Aorta (tissue), 5 donors: ENCODE measurements at regions not wholly inside any gene's neighbourhood (a gene's known extent, or its start where the extent isn't known, plus 50 kb on each side); places are given as distances from the start of the nearest gene placed in this dataset.
"Not testable (repeated sequence)": the region's sequence is repeated elsewhere in the genome, so short reads cannot be mapped to it uniquely, and the experiment has no call there.

Source experiments
- ATAC-seq: fragments of 200-7000 bp; cut with Tn5 transposase; one replicate; pipeline ENCODE4 v1.9.1; 2022; ENCODE audit warnings: moderate library complexity; ENCODE audit not compliant: low FRiP score
- DNase-seq, 2 donors: peaks; one replicate each; pipeline ENCODE4 v3.0.0-alpha.2; 2020
- H3K27ac ChIP-seq, 2 donors: one replicate each; pipeline ENCODE4 v1.5.1; 2013; ENCODE audit warnings: low read length in 2 of 2, mild to moderate bottlenecking in 2 of 2, moderate library complexity in 2 of 2, control low read depth in 1 of 2, inconsistent platforms in 1 of 2, low read depth in 1 of 2
- H3K27me3 ChIP-seq, 2 donors: one replicate each; pipeline ENCODE4 v1.6.1; 2013; ENCODE audit warnings: control low read depth in 1 of 2, low read length in 1 of 2, mild to moderate bottlenecking in 1 of 2, moderate library complexity in 1 of 2; ENCODE audit not compliant: insufficient read depth in 2 of 2, control insufficient read depth in 1 of 2
- H3K36me3 ChIP-seq, 2 donors: one replicate each; pipeline ENCODE4 v1.6.1; 2013; ENCODE audit warnings: control low read depth in 1 of 2, low read length in 1 of 2, mild to moderate bottlenecking in 1 of 2; ENCODE audit not compliant: insufficient read depth in 2 of 2, control insufficient read depth in 1 of 2
- H3K4me1 ChIP-seq, 2 donors: one replicate each; pipeline ENCODE4 v1.6.1; 2013; ENCODE audit warnings: low read length in 2 of 2, control low read depth in 1 of 2, mild to moderate bottlenecking in 1 of 2, moderate library complexity in 1 of 2; ENCODE audit not compliant: insufficient read depth in 2 of 2, control insufficient read depth in 1 of 2
- H3K4me3 ChIP-seq, 2 donors: one replicate each; pipeline ENCODE4 v1.5.1; 2013; ENCODE audit warnings: low read length in 2 of 2, control low read depth in 1 of 2, mild to moderate bottlenecking in 1 of 2
- H3K9me3 ChIP-seq: one replicate; pipeline ENCODE4 v1.6.1; 2013; ENCODE audit warnings: mild to moderate bottlenecking, low read length; ENCODE audit not compliant: control insufficient read depth
- WGBS, 2 donors: extraction: QIAGEN DNeasy Blood & Tissue Kit; methylation state at CpG; one replicate each; pipeline ENCODE4 v1.1.7; 2013; 5-methylcytosine and 5-hydroxymethylcytosine counted together
- intact Hi-C, 2 donors: fragments of 100-400 bp; cut with DNase I; formaldehyde crosslinking; loops; one replicate each; pipeline versions ENCODE4 v1.14.2 to v1.15.0; 2022
- donor health status: healthy with polysubstance abuse.
- donor health status: Bipolar disorder and iron deficiency.
- donor health status: DM: no; HTN: no; CAD: no.
- donor health status: DM: no; HTN: no; CAD: no.
- donor health status: DM: yes; HTN: yes; CAD: no.

GRCh38 chr9:66046992-66047391 is 310.0 kb downstream of the FOXD4L4 start:
- H3K4me1 ChIP-seq, H3K27me3 ChIP-seq, H3K4me3 ChIP-seq, intact Hi-C loops, H3K9me3 ChIP-seq, ATAC-seq, H3K27ac ChIP-seq, H3K36me3 ChIP-seq, DNase-seq: not testable (repeated sequence)
- WGBS, 2 donors = no CpG with 5 or more reads among the region's 8 CpGs

DNA sequence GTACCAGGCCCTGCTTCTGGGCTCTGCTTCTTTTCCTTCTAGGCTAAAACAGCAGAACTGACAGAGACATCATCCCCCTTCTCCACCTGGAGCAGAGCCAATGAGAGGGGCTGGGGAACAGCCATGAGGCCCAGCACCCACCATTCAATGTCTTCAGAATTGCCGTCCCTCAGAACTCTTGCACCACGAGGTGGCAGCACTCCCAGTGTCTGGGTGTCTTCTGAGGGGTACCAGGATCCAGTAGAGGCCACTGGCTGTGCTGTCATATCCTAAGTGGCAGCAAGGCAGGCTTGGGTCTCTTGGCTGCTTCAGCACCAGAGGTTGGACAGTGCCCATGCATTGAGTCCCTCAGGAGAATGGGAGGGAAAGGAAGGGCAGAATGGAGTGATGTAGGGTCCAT is 312.8 kb downstream of the FOXD4L4 start:
- H3K36me3 ChIP-seq, intact Hi-C loops, DNase-seq, H3K4me1 ChIP-seq, H3K9me3 ChIP-seq, H3K27ac ChIP-seq, H3K4me3 ChIP-seq, H3K27me3 ChIP-seq, ATAC-seq: not testable (repeated sequence)
- WGBS, 2 donors = no CpG with 5 or more reads among the region's 2 CpGs

- H3K4me1 ChIP-seq, H3K9me3 ChIP-seq, H3K27ac ChIP-seq, H3K4me3 ChIP-seq, intact Hi-C loops, DNase-seq, H3K36me3 ChIP-seq, H3K27me3 ChIP-seq, ATAC-seq: not testable (repeated sequence)
- no CpG with 5 or more reads among the region's 2 CpGs for WGBS, 2 donors
Measured at GRCh38 chr9:66054705-66055104, 317.8 kb downstream of the FOXD4L4 start.

DNA sequence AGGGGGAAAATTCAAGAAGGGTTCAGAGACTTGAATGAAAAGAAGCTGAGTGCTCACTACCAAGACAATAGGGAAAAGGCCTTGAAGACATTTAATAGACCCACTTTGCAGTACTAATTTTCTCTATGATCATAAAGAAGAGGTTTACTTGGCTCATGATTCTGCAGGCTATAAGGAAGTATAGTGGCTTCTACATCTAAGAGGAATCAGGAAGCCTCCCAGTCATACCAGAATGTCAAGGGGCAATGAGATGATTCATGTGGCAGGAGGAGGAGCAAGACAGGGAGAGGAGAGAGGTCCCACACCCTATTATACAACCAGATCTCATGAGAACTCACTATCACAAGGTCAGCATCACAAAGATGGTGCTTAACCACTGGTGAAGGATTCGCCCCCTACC is 323.7 kb downstream of the FOXD4L4 start:
- DNase-seq, ATAC-seq, H3K4me1 ChIP-seq, H3K4me3 ChIP-seq, intact Hi-C loops, H3K36me3 ChIP-seq, H3K9me3 ChIP-seq, H3K27me3 ChIP-seq, H3K27ac ChIP-seq: not testable (repeated sequence)
- WGBS, 2 donors = no CpG with 5 or more reads among the region's 1 CpG

DNA sequence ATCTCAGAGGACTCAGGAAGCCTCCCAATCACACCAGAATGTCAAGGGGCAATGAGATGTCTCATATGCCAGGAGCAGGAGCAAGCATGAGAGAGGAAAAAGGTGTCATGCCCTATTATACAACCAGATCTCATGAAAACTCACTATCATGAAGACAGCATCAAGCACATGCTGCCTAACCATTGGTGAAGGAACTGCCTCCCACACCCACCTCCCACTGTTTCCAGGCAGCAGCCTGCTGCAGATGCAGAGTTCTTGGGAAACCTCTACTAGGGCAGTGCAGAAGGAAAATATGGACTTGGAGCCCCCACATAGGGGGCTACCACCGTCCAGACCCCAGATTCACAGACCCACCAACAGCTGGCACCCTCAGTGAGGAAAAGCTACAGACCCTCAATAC is 326.9 kb downstream of the FOXD4L4 start:
- H3K27me3 ChIP-seq, intact Hi-C loops, ATAC-seq, H3K9me3 ChIP-seq, H3K4me3 ChIP-seq, H3K4me1 ChIP-seq, H3K27ac ChIP-seq, DNase-seq, H3K36me3 ChIP-seq: not testable (repeated sequence)
- no CpG with 5 or more reads among the region's 1 CpG for WGBS, 2 donors

GRCh38 chr9:66065735-66066134 is 328.8 kb downstream of the FOXD4L4 start:
- H3K4me1 ChIP-seq, H3K36me3 ChIP-seq, intact Hi-C loops, H3K27me3 ChIP-seq, H3K9me3 ChIP-seq, H3K27ac ChIP-seq, ATAC-seq, H3K4me3 ChIP-seq: not testable (repeated sequence)
- WGBS, 2 donors = 66 to 78% methylated on average over 3 of the region's 5 CpGs
- peak; percentile 38 to 59 for DNase-seq

- H3K27me3 ChIP-seq, H3K4me3 ChIP-seq, intact Hi-C loops, H3K27ac ChIP-seq, ATAC-seq, H3K4me1 ChIP-seq, H3K9me3 ChIP-seq, H3K36me3 ChIP-seq: not testable (repeated sequence)
- 91 to 96% methylated on average over 3 to 4 of the region's 4 CpGs for WGBS, 2 donors
- DNase-seq = peak; percentile 35 to 61
Measured at GRCh38 chr9:66067231-66067630, 330.3 kb downstream of the FOXD4L4 start.

DNA sequence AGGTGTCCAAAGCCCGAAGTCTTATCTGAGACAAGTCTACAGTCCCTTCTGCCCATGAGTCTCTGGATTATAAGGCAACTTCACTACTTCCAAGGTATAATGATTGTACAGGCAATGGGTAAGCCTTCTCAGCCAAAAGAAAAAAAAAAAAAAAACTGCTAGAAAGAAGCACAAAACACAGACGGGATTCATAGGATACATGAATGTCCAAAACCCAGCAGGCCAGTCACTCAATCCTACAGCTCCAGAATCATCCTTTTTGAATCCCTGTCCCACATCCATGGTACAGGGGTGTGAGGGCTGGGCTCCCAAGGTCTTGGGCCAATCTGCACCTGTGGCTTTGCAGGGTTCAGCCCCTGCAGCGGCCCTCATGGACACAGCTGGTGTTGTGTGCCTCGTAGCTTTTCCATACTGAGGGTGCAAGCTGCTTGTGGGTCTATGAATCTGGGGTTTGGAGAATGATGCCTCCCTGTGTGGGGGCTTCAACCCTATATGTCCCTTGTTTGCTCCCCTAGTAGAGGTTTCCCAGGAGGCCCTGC is 331.6 kb downstream of the FOXD4L4 start:
- H3K9me3 ChIP-seq, H3K36me3 ChIP-seq, H3K27ac ChIP-seq, DNase-seq, intact Hi-C loops, H3K4me1 ChIP-seq, H3K27me3 ChIP-seq, H3K4me3 ChIP-seq: not testable (repeated sequence)
- 81 to 86% methylated on average over 2 of the region's 4 CpGs for WGBS, 2 donors
- ATAC-seq = peak; percentile 38

DNA sequence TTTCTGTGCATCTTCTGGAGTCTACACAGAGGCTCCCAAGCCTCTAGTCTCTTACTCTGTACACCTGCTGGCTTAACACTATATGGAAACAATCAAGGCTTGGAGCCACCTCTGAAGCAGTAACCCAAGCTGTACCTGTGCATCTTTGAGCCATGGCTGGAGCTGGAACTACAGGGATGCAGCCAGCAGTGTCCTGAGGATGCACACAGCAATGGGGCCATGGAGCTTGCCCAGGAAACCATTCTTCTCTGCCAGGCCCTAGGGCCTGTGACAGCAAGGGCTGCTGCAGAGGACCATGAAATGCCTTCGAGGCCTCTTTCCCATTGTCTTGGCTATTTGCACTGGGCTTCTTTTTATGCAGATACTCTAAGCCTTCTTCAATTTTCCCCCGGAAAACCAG is 332.1 kb downstream of the FOXD4L4 start:
- H3K4me1 ChIP-seq, H3K27me3 ChIP-seq, H3K4me3 ChIP-seq, H3K27ac ChIP-seq, H3K9me3 ChIP-seq, H3K36me3 ChIP-seq, intact Hi-C loops: not testable (repeated sequence)
- WGBS, 2 donors = 72 to 73% methylated on average over 1 of the region's 2 CpGs
- DNase-seq = peak in 1 of 2 donors; percentile 48
- ATAC-seq = peak; percentile 41
